ENCODE measurements at regions not wholly inside any gene's neighbourhood (a gene's known extent, or its start where the extent isn't known, plus 50 kb on each side); places are given as distances from the start of the nearest gene placed in this dataset.

- TF ChIP-seq CTCF (IDR thresholded peaks at IDR 0.05) (no peak), POLR2A (IDR thresholded peaks at IDR 0.05) (no peak)
These were observed 2326.8 kb upstream of the AGA start for GRCh38 chr4:179768996-179769395.
